ENCODE measurements at regions not wholly inside any gene's neighbourhood (a gene's known extent, or its start where the extent isn't known, plus 50 kb on each side); places are given as distances from the start of the nearest gene placed in this dataset.
"Not testable (repeated sequence)": the region's sequence is repeated elsewhere in the genome, so short reads cannot be mapped to it uniquely, and the experiment has no call there.

GRCh38 chr1:224042557-224043118 lies 71.3 kb upstream of the FBXO28 start:
- no peak for DNase-seq (ENCODE audit: low spot score)
- TF ChIP-seq CTCF (IDR thresholded peaks at IDR 0.05; ENCODE audit: extremely low read depth, insufficient read depth, missing control alignments), result no peak
- in situ Hi-C loops (cut with MboI; ENCODE audit: low pct_unique_long_range_greater_than_20kb, low sequenced_read_pairs, unreplicated experiment), result no loop called here

DNA sequence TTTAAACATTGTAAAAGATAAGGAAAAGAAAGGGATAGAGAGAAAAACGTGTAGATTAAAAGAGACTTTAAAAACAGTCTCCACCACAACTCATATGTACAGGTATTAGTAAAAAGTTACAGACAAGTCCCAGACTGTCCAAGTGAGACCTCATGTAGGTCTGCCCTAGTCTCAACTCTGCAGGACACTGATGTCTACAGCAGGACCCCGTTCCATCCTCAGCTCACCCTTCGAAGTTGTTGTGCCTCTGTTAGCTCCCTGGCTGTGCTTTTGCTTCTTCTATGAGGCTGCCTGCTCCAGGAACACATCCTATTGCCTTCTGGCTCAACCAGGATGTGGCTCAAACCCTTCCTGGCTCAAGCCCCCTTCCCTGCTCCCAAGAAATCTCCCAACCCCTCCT lies 72.9 kb upstream of the FBXO28 start:
- in situ Hi-C loops (cut with MboI; ENCODE audit: low pct_unique_long_range_greater_than_20kb, low sequenced_read_pairs, unreplicated experiment), result no loop called here
- no peak for DNase-seq (ENCODE audit: low spot score)
- TF ChIP-seq CTCF (IDR thresholded peaks at IDR 0.05; ENCODE audit: extremely low read depth, insufficient read depth, missing control alignments), result no peak

- DNase-seq (ENCODE audit: low spot score); in situ Hi-C loops (cut with MboI; ENCODE audit: low pct_unique_long_range_greater_than_20kb, low sequenced_read_pairs, unreplicated experiment): not testable (repeated sequence)
These were observed 73.5 kb upstream of the FBXO28 start for GRCh38 chr1:224040423-224040822.

DNA sequence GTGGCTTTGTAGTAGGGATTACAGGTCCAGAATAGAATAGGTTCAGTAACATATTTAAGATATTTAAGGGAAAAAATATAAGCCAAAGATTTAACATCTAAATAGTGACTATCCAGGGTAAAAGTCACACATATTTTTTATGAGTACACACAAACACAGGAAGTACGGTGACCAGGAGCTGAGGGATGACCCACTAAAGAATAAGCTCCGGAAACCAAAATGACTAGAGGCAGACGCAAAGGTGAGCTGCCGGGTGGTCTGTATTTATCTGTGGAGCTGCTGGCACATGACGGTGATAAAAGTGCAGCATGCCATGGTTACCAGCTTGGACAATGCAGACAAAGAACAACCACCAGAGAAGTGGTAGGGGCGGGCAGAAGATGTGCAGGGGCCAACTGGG lies 73.9 kb upstream of the FBXO28 start:
- DNase-seq (ENCODE audit: low spot score); in situ Hi-C loops (cut with MboI; ENCODE audit: low pct_unique_long_range_greater_than_20kb, low sequenced_read_pairs, unreplicated experiment): not testable (repeated sequence)

GRCh38 chr1:224038832-224039231 lies 75.1 kb upstream of the FBXO28 start:
- in situ Hi-C loops (cut with MboI; ENCODE audit: low pct_unique_long_range_greater_than_20kb, low sequenced_read_pairs, unreplicated experiment); DNase-seq (ENCODE audit: low spot score): not testable (repeated sequence)

DNA sequence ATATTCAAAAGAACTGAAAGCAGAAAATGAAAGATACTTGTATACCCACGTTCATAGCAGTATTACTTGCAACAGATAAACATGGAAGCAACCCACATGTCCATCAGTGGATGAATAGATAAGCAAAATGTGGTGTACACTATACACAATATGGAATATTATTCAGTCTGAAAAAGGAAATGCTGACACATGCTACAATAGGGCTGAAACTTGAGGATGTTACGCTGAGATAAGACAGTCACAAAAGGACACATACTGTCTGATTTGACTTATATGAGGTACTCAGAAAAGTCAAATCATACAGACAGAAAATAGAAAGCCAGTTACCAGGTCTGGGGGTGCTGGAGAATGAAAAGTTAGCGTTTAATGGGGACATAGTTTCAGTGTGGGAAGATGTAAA lies 76.5 kb upstream of the FBXO28 start:
- in situ Hi-C loops (cut with MboI; ENCODE audit: low pct_unique_long_range_greater_than_20kb, low sequenced_read_pairs, unreplicated experiment), result not testable (repeated sequence)

DNA sequence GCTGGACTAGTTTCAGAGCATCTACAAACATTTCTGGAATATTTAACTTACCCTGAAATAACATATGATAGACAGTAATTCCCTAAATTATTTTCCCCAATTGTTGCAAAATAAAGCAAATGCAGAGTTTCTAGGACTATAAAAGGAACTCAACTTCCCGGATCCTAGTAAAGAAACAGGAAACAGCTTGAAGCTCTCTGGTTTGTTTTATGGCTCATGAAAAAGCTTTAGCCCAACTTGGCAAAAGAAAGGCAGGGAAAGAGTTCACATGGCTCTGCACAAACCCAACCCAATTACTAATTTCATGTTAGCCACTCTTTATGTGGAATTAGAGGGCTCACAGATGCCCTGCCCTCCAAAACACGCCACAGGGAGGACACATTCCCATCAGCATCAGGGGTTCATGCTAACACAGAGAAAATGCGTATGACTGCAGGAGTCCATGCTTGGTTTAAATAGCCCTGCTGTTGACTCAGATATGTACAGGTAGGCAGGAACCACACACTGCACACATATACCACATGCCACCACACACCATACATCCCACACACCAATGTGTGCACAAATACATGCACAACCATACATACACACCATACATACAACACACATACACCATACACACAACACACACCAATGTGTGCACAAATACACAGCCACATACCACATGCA lies 81.2 kb upstream of the FBXO28 start:
- in situ Hi-C loops (cut with MboI; ENCODE audit: low pct_unique_long_range_greater_than_20kb, low sequenced_read_pairs, unreplicated experiment), result not testable (repeated sequence)

More for the DNA sequence above, 76.5 kb upstream of the FBXO28 start:
- not testable (repeated sequence) for DNase-seq (ENCODE audit: low spot score)

GRCh38 chr1:224031986-224032385 lies 81.9 kb upstream of the FBXO28 start:
- DNase-seq (ENCODE audit: low spot score); in situ Hi-C loops (cut with MboI; ENCODE audit: low pct_unique_long_range_greater_than_20kb, low sequenced_read_pairs, unreplicated experiment): not testable (repeated sequence)

More for the DNA sequence above, 81.2 kb upstream of the FBXO28 start:
- not testable (repeated sequence) for DNase-seq (ENCODE audit: low spot score)

- in situ Hi-C loops (cut with MboI; ENCODE audit: low pct_unique_long_range_greater_than_20kb, low sequenced_read_pairs, unreplicated experiment); DNase-seq (ENCODE audit: low spot score): not testable (repeated sequence)
These were observed 83.7 kb upstream of the FBXO28 start for GRCh38 chr1:224030257-224030656.

DNA sequence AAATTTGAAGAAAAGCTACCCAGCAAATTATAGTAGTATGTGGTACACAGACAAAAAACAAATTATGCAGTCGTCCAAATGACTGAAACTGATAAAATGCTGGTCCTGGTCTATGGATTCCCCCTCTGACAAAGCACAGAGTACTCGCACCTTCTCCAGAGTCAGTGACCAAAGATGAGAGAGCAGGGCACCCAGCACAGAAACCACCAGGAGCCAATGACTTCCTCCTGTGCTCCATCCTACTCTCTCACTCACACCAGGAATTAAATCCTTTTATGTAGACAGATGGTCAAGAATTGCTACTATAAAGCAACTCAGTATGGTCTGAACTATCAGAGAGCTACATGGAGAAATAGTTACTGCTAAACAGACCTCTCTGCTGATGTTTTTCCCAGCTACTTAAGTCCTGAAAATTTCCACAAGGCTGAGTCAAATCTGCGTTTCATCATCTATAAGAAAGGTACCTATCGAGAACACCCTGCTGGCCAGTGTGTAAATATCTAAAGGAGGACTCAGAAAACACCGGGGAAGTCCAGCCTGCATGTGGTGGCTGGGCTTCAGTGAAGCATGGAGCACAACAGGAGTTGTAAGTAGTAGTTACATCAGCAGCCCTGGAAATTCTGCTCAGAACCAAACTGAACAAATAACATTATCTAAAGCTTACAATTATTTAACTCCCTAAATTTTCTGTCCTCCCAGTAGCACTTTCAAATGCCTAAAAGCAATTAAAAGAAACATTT lies 84.5 kb upstream of the FBXO28 start:
- in situ Hi-C loops (cut with MboI; ENCODE audit: low pct_unique_long_range_greater_than_20kb, low sequenced_read_pairs, unreplicated experiment); DNase-seq (ENCODE audit: low spot score): not testable (repeated sequence)

DNA sequence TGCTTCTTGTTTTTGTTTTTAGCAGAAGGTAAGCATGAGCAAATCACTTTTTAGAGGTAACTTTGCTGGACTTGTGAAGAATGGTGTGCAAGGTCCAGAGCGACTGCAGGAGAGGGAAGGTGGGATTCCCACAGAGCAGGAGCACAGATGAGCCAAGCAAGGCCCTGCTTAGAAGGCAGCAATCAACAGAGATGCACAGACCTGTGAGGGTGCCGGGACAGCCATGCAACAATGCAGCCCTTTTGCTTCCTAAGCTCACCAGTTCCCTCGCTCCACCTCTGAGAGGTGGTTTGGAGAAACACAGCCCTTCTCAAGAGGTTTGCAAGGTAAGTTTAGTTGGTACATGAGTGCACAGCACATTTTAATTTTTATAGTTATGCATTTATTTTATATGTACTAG lies 85.1 kb upstream of the FBXO28 start:
- DNase-seq (ENCODE audit: low spot score); in situ Hi-C loops (cut with MboI; ENCODE audit: low pct_unique_long_range_greater_than_20kb, low sequenced_read_pairs, unreplicated experiment): not testable (repeated sequence)

GRCh38 chr1:224023122-224023521 lies 90.8 kb upstream of the FBXO28 start:
- DNase-seq (ENCODE audit: low spot score); in situ Hi-C loops (cut with MboI; ENCODE audit: low pct_unique_long_range_greater_than_20kb, low sequenced_read_pairs, unreplicated experiment): not testable (repeated sequence)

- in situ Hi-C loops (cut with MboI; ENCODE audit: low pct_unique_long_range_greater_than_20kb, low sequenced_read_pairs, unreplicated experiment); DNase-seq (ENCODE audit: low spot score): not testable (repeated sequence)
These were observed 91.5 kb upstream of the FBXO28 start for GRCh38 chr1:224022249-224022970.

DNA sequence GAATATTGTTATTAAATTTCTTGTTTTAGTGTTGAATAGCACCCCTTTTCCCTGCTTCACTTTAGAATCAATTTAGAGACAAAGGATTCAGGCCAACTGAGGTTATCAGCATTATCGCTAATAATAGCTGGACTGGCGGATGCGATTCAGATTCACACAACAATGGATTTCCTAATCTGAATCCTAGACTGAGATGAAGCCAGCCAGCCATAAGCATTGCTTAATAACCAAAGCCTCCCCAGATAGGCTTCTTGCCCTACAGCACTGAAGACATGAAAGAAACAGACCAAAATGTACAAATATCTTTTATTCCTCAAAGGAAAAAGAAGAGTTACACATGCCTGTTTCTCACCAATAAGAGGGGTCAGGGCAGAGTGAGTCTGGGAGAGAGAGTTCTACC lies 94.0 kb upstream of the FBXO28 start:
- DNase-seq (ENCODE audit: low spot score); in situ Hi-C loops (cut with MboI; ENCODE audit: low pct_unique_long_range_greater_than_20kb, low sequenced_read_pairs, unreplicated experiment): not testable (repeated sequence)

- DNase-seq (ENCODE audit: low spot score); in situ Hi-C loops (cut with MboI; ENCODE audit: low pct_unique_long_range_greater_than_20kb, low sequenced_read_pairs, unreplicated experiment): not testable (repeated sequence)
These were observed 98.1 kb upstream of the FBXO28 start for GRCh38 chr1:224015782-224016181.
